ENCODE measurements at regions not wholly inside any gene's neighbourhood (a gene's known extent, or its start where the extent isn't known, plus 50 kb on each side); places are given as distances from the start of the nearest gene placed in this dataset.
"Not testable (repeated sequence)": the region's sequence is repeated elsewhere in the genome, so short reads cannot be mapped to it uniquely, and the experiment has no call there.

- no peak for DNase-seq (ENCODE audit: low spot score)
Measured at GRCh38 chr15:38614621-38615020, 50.0 kb upstream of the RASGRP1 start.

- no peak for DNase-seq (ENCODE audit: low spot score)
Measured at GRCh38 chr15:38617831-38618230, 53.2 kb upstream of the RASGRP1 start.

GRCh38 chr15:38618242-38618955 is 53.8 kb upstream of the RASGRP1 start:
- no peak for DNase-seq (ENCODE audit: low spot score)

GRCh38 chr15:38620098-38620497 is 55.5 kb upstream of the RASGRP1 start:
- DNase-seq (ENCODE audit: low spot score): no peak

- DNase-seq (ENCODE audit: low spot score): no peak
Measured at GRCh38 chr15:38620851-38621594, 56.4 kb upstream of the RASGRP1 start.

GRCh38 chr15:38622304-38622703 is 57.7 kb upstream of the RASGRP1 start:
- no peak for DNase-seq (ENCODE audit: low spot score)

GRCh38 chr15:38622908-38623307 is 58.3 kb upstream of the RASGRP1 start:
- no peak for DNase-seq (ENCODE audit: low spot score)

- no peak for DNase-seq (ENCODE audit: low spot score)
Measured at GRCh38 chr15:38623744-38624143, 59.1 kb upstream of the RASGRP1 start.

GRCh38 chr15:38624244-38625205 is 59.9 kb upstream of the RASGRP1 start:
- DNase-seq (ENCODE audit: low spot score): no peak

GRCh38 chr15:38625886-38626285 is 61.3 kb upstream of the RASGRP1 start:
- DNase-seq (ENCODE audit: low spot score): no peak

GRCh38 chr15:38626443-38627050 is 61.9 kb upstream of the RASGRP1 start:
- peak; percentile 71 for DNase-seq (ENCODE audit: low spot score)

- DNase-seq (ENCODE audit: low spot score): peak; percentile 30
Measured at GRCh38 chr15:38627689-38628277, 63.2 kb upstream of the RASGRP1 start.

- DNase-seq (ENCODE audit: low spot score): peak; percentile 21
Measured at GRCh38 chr15:38631119-38632075, 66.8 kb upstream of the RASGRP1 start.

- no peak for DNase-seq (ENCODE audit: low spot score)
Measured at GRCh38 chr15:38635170-38635569, 70.6 kb upstream of the RASGRP1 start.

GRCh38 chr15:38636597-38636996 is 72.0 kb upstream of the RASGRP1 start:
- no peak for DNase-seq (ENCODE audit: low spot score)

- DNase-seq (ENCODE audit: low spot score): no peak
Measured at GRCh38 chr15:38638126-38638525, 73.5 kb upstream of the RASGRP1 start.

GRCh38 chr15:38638811-38639210 is 74.2 kb upstream of the RASGRP1 start:
- DNase-seq (ENCODE audit: low spot score): no peak

- no peak for DNase-seq (ENCODE audit: low spot score)
Measured at GRCh38 chr15:38642689-38643270, 78.2 kb upstream of the RASGRP1 start.

- not testable (repeated sequence) for DNase-seq (ENCODE audit: low spot score)
Measured at GRCh38 chr15:38644353-38644752, 79.7 kb upstream of the RASGRP1 start.

- no peak for DNase-seq (ENCODE audit: low spot score)
Measured at GRCh38 chr15:38646716-38647115, 82.1 kb upstream of the RASGRP1 start.

Measured in pons (tissue), 1 donor.